B cell (primary cell): ENCODE measurements at regions not wholly inside any gene's neighbourhood (a gene's known extent, or its start where the extent isn't known, plus 50 kb on each side); places are given as distances from the start of the nearest gene placed in this dataset.

Source experiments
- ATAC-seq: fragments of 200-7000 bp; cut with Tn5 transposase; one replicate; pipeline ENCODE4 v1.10.0; 2021; ENCODE audit warnings: low read depth, mild to moderate bottlenecking, moderate number of reproducible peaks, moderate library complexity
- CTCF ChIA-PET: fragments of 350-600 bp; sonication (Branson Sonifier 250); formaldehyde crosslinking; loops from one replicate; lab custom pipeline; 2021; ENCODE audit warnings: antibody characterized with exemption, inconsistent platforms; lab: Charles Lee
- POLR2A ChIA-PET: fragments of 350-600 bp; sonication (Branson Sonifier 250); formaldehyde crosslinking; loops from one replicate; lab custom pipeline; 2021; ENCODE audit warnings: antibody characterized with exemption; lab: Charles Lee
- DNase-seq: peaks from one replicate; pipeline ENCODE4 v3.0.0; 2013
- H2AFZ ChIP-seq: 2 replicates; pipeline ENCODE4 v1.6.1; 2012; ENCODE audit warnings: mild to moderate bottlenecking, low read depth, low read length; ENCODE audit not compliant: insufficient read depth, poor library complexity, severe bottlenecking
- H3K27ac ChIP-seq, 2 donors: 1 replicate in 1 of 2; 2 replicates in 1 of 2; pipeline ENCODE4 v1.5.1; 2012 to 2013; ENCODE audit warnings: low read length in 2 of 2, mild to moderate bottlenecking in 2 of 2, moderate library complexity in 1 of 2
- H3K27me3 ChIP-seq, 4 experiments: fragments of 200-600 bp in 1 of 4; sonication (generic) in 1 of 4; replicated peaks in 1 of 4; 1 replicate in 2 of 4; 2 replicates in 2 of 4; pipeline versions ENCODE4 v1.6.1 to v1.7.0; 2013 to 2016; ENCODE audit warnings: low read length in 3 of 4, mild to moderate bottlenecking in 2 of 4, mixed read lengths in 1 of 4, moderate library complexity in 1 of 4; ENCODE audit not compliant: insufficient read depth in 4 of 4, control insufficient read depth in 3 of 4; ENCODE audit errors: control extremely low read depth in 1 of 4
- H3K36me3 ChIP-seq, 2 experiments: replicated peaks in 1 of 2; 1 replicate in 1 of 2; 2 replicates in 1 of 2; pipeline versions ENCODE4 v1.6.1 to v1.7.1; 2013; ENCODE audit warnings: low read length in 1 of 2; ENCODE audit not compliant: insufficient read depth in 2 of 2, control insufficient read depth in 1 of 2; ENCODE audit errors: control extremely low read depth in 1 of 2, extremely low read depth in 1 of 2
- H3K4me1 ChIP-seq, 2 donors: fragments of 200-600 bp in 1 of 2; sonication (generic) in 1 of 2; 1 replicate in 1 of 2; 2 replicates in 1 of 2; pipeline versions ENCODE4 v1.5.1 to v1.6.1; 2013 to 2017; ENCODE audit warnings: low read length in 2 of 2; ENCODE audit not compliant: control insufficient read depth in 2 of 2, insufficient read depth in 2 of 2
- H3K4me2 ChIP-seq: replicated peaks from 2 replicates; pipeline ENCODE3; 2012; ENCODE audit warnings: mild to moderate bottlenecking, low read depth, low read length; ENCODE audit not compliant: poor library complexity, severe bottlenecking
- H3K4me3 ChIP-seq, 5 experiments: fragments of 200-600 bp in 1 of 5; sonication (generic) in 1 of 5; 1 replicate in 3 of 5; 2 replicates in 2 of 5; pipeline versions ENCODE4 v1.5.1 to v1.7.0; 2011 to 2016; ENCODE audit warnings: low read length in 4 of 5, mild to moderate bottlenecking in 4 of 5, low read depth in 2 of 5, control low read depth in 1 of 5, moderate library complexity in 1 of 5; ENCODE audit not compliant: insufficient read depth in 1 of 5; ENCODE audit errors: control extremely low read depth in 1 of 5, extremely low read depth in 1 of 5
- H3K79me2 ChIP-seq: fragments of 200-600 bp; sonication (generic); one replicate; pipeline ENCODE4 v1.6.0; 2016; ENCODE audit warnings: low read length; ENCODE audit not compliant: control insufficient read depth, insufficient read depth
- H3K9ac ChIP-seq: fragments of 200-600 bp; sonication (generic); 2 replicates; pipeline ENCODE4 v1.6.1; 2017; ENCODE audit warnings: mild to moderate bottlenecking, low read length, moderate library complexity
- H3K9me3 ChIP-seq, 3 donors: one replicate each; pipeline versions ENCODE4 v1.6.1 to v1.7.1; 2013; ENCODE audit warnings: low read length in 2 of 3; ENCODE audit not compliant: control insufficient read depth in 2 of 3, insufficient read depth in 1 of 3; ENCODE audit errors: control extremely low read depth in 1 of 3
- H4K20me1 ChIP-seq: 2 replicates; pipeline ENCODE4 v1.6.0; 2012; ENCODE audit warnings: mild to moderate bottlenecking, low read length; ENCODE audit not compliant: insufficient read depth, control insufficient read depth, poor library complexity, severe bottlenecking
- H3K27ac Mint-ChIP-seq: one replicate; pipeline ENCODE4 v1.8.0; 2021; ENCODE audit warnings: mixed read lengths
- H3K27me3 Mint-ChIP-seq: one replicate; pipeline ENCODE4 v1.8.0; 2021; ENCODE audit warnings: mixed read lengths
- H3K4me1 Mint-ChIP-seq: one replicate; pipeline ENCODE4 v1.8.0; 2021; ENCODE audit warnings: mixed read lengths
- H3K4me3 Mint-ChIP-seq: one replicate; pipeline ENCODE4 v1.8.0; 2021; ENCODE audit warnings: mixed read lengths
- H3K9me3 Mint-ChIP-seq: one replicate; pipeline ENCODE4 v1.8.0; 2022; ENCODE audit warnings: mixed read lengths; ENCODE audit not compliant: insufficient read depth
- EZH2 ChIP-seq: IDR thresholded peaks from 2 replicates; pipeline ENCODE4 v1.6.1; 2012; ENCODE audit warnings: borderline replicate concordance, low read depth, mild to moderate bottlenecking, moderate library complexity, low read length; ENCODE audit not compliant: insufficient read depth, poor library complexity, severe bottlenecking
- WGBS: methylation state at CpG from one replicate; pipeline ENCODE4 v1.1.5; 2013; ENCODE audit warnings: missing lambda C conversion rate; ENCODE audit not compliant: insufficient coverage; 5-methylcytosine and 5-hydroxymethylcytosine counted together
- intact Hi-C: fragments of 100-400 bp; cut with micrococcal nuclease; formaldehyde crosslinking; loops from one replicate; pipeline ENCODE4 v1.10.0; 2022
- TF ChIP-seq, protein P1 (sequence below): fragments of 200-600 bp; IDR thresholded peaks from one replicate; pipeline ENCODE4 v1.8.0; 2022; ENCODE audit warnings: antibody characterized with exemption, mild to moderate bottlenecking

DNA sequence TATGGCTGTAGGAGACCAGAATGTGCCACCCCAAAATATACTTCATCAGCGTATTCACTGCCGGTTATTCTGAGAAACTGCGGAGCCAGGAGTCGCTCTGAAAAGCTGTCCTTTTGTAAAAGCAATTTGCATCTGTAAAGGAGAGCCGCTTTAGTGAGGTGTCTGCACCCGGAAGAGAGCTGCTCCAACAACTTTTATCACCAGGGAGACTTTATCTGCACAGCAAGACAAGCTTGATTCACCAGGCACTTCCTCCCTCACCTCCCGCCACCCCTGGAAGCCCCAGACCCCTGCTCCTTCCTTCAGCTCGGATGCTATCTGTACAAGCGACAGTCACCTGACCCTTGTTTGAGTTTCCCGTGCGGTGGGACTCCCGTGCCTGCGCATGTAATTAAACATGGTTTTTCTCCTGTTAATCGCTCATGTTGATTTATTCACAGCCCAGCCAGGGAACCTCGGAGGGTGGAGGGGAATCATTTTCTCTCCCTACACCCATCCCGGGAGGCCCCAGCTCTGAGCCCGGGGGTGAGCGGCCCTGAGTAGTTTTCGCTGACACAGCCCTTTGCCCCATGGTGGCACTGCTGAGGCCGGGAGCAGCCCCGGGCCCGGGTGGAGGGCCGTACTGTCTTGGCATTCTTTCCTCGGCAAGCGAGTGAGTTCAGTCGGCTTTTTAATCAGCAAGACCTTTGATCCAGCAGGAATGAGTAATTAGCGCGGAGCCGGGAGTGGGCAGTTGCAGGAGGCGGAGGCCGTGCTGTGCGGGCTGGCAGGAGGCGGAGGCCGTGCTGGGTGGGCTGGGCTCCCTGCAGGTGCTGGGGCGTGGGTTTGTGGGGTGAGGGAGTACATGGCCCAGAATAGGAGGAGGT is 222.7 kb upstream of the CIBAR2 start:
- Mint-ChIP-seq H3K9me3 (no peaks in the 10 kb centered on the region), H3K4me3 (peak overlapping the region; percentile 78), H3K27ac (no peak overlapping the region), H3K27me3 (peaks cover 56% of the 10 kb centered on the region), H3K4me1 (peaks cover 18% of the 10 kb centered on the region)
- H3K4me3 ChIP-seq = peak overlapping the region in 4 of 5 experiments; percentile 24 to 42 (median 34)
- H3K36me3 ChIP-seq = no peaks in the 10 kb centered on the region
- ChIA-PET CTCF (interaction anchor here (1.1 to 1.5 kb wide), 2 partner anchors 25 to 29 kb away, joined by 6 read pairs; no protein-coding TSS in a partner anchor), POLR2A (no interaction called here)
- no peaks in the 10 kb centered on the region for H4K20me1 ChIP-seq
- DNase-seq (no peak), ATAC-seq (peak; percentile 36)
- WGBS = 14% methylated on average over 29 of the region's 35 CpGs
- TF ChIP-seq EZH2 = no peak
- TF ChIP-seq, protein P1, sequence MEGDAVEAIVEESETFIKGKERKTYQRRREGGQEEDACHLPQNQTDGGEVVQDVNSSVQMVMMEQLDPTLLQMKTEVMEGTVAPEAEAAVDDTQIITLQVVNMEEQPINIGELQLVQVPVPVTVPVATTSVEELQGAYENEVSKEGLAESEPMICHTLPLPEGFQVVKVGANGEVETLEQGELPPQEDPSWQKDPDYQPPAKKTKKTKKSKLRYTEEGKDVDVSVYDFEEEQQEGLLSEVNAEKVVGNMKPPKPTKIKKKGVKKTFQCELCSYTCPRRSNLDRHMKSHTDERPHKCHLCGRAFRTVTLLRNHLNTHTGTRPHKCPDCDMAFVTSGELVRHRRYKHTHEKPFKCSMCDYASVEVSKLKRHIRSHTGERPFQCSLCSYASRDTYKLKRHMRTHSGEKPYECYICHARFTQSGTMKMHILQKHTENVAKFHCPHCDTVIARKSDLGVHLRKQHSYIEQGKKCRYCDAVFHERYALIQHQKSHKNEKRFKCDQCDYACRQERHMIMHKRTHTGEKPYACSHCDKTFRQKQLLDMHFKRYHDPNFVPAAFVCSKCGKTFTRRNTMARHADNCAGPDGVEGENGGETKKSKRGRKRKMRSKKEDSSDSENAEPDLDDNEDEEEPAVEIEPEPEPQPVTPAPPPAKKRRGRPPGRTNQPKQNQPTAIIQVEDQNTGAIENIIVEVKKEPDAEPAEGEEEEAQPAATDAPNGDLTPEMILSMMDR = no peak
- no peaks in the 10 kb centered on the region for H3K79me2 ChIP-seq
- H3K27ac ChIP-seq = no peak overlapping the region
- H3K9me3 ChIP-seq = peaks cover 0 to 4% (median 0%) of the 10 kb centered on the region in 3 donors
- peak overlapping the region; percentile 71 for H2AFZ ChIP-seq
- peak overlapping the region; percentile 80 for H3K4me2 ChIP-seq
- peaks cover 0 to 50% (median 15%) of the 10 kb centered on the region in 4 experiments for H3K27me3 ChIP-seq
- H3K9ac ChIP-seq = peak overlapping the region; percentile 30
- peaks cover 19 to 22% of the 10 kb centered on the region in 2 donors for H3K4me1 ChIP-seq
- intact Hi-C loops = no loop called here
